OCI-LY1 (cell line): ENCODE measurements at regions not wholly inside any gene's neighbourhood (a gene's known extent, or its start where the extent isn't known, plus 50 kb on each side); places are given as distances from the start of the nearest gene placed in this dataset.

ENCODE experiments used
- EZH2 ChIP-seq: fragments of 200-600 bp; sonication (generic), shearing (Covaris generic); IDR thresholded peaks from 2 replicates; pipeline ENCODE4 v1.8.0; 2017; ENCODE audit warnings: borderline replicate concordance, mixed run types, mild to moderate bottlenecking, antibody characterized with exemption, low read length, moderate library complexity, mixed read lengths
- TF ChIP-seq, protein P1 (sequence below): fragments of 200-600 bp; sonication (generic), shearing (Covaris generic); IDR thresholded peaks from 2 replicates; pipeline ENCODE4 v1.5.1; 2017; ENCODE audit warnings: mild to moderate bottlenecking, antibody characterized with exemption, low read length, moderate library complexity, mixed read lengths

GRCh38 chr14:89012282-89013097 lies 188.0 kb downstream of the TTC8 start:
- TF ChIP-seq, protein P1, sequence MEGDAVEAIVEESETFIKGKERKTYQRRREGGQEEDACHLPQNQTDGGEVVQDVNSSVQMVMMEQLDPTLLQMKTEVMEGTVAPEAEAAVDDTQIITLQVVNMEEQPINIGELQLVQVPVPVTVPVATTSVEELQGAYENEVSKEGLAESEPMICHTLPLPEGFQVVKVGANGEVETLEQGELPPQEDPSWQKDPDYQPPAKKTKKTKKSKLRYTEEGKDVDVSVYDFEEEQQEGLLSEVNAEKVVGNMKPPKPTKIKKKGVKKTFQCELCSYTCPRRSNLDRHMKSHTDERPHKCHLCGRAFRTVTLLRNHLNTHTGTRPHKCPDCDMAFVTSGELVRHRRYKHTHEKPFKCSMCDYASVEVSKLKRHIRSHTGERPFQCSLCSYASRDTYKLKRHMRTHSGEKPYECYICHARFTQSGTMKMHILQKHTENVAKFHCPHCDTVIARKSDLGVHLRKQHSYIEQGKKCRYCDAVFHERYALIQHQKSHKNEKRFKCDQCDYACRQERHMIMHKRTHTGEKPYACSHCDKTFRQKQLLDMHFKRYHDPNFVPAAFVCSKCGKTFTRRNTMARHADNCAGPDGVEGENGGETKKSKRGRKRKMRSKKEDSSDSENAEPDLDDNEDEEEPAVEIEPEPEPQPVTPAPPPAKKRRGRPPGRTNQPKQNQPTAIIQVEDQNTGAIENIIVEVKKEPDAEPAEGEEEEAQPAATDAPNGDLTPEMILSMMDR, result no peak
- no peak for TF ChIP-seq EZH2
